DND-41 (cell line): ENCODE measurements at regions not wholly inside any gene's neighbourhood (a gene's known extent, or its start where the extent isn't known, plus 50 kb on each side); places are given as distances from the start of the nearest gene placed in this dataset.

ENCODE experiments used
- ATAC-seq: fragments of 200-7000 bp; cut with Tn5 transposase; 3 replicates; pipeline ENCODE4 v1.9.1; 2021; ENCODE audit warnings: low read depth; ENCODE audit not compliant: insufficient read depth
- DNase-seq: peaks from one replicate; pipeline ENCODE4 v3.0.0-alpha.2; 2020
- H2AFZ ChIP-seq: 2 replicates; pipeline ENCODE4 v1.6.0; 2012; ENCODE audit warnings: low read depth, low read length
- H3K27ac ChIP-seq: 2 replicates; pipeline ENCODE4 v1.5.1; 2012; ENCODE audit warnings: low read length, inconsistent platforms
- H3K27me3 ChIP-seq: fragments of 200-600 bp; sonication (generic); 2 replicates; pipeline ENCODE4 v1.6.0; 2012; ENCODE audit warnings: low read length, mild to moderate bottlenecking, inconsistent platforms; ENCODE audit not compliant: insufficient read depth, poor library complexity
- H3K36me3 ChIP-seq: 2 replicates; pipeline ENCODE4 v1.5.1; 2012; ENCODE audit warnings: low read length, inconsistent platforms; ENCODE audit not compliant: insufficient read depth
- H3K4me1 ChIP-seq: 2 replicates; pipeline ENCODE4 v1.5.1; 2012; ENCODE audit warnings: mild to moderate bottlenecking, low read length; ENCODE audit not compliant: insufficient read depth
- H3K4me2 ChIP-seq: 2 replicates; pipeline ENCODE4 v1.6.0; 2012; ENCODE audit warnings: mild to moderate bottlenecking, moderate library complexity, low read length, inconsistent platforms; ENCODE audit not compliant: insufficient read depth
- H3K4me3 ChIP-seq, 2 experiments: fragments of 200-600 bp in 1 of 2; shearing (Covaris generic) in 1 of 2; 2 replicates each; pipeline ENCODE4 v1.5.1; 2012 to 2016; ENCODE audit warnings: inconsistent platforms in 2 of 2, low read length in 2 of 2, mild to moderate bottlenecking in 2 of 2, low read depth in 1 of 2, moderate library complexity in 1 of 2
- H3K79me2 ChIP-seq: 2 replicates; pipeline ENCODE4 v1.6.0; 2012; ENCODE audit warnings: low read length, inconsistent platforms; ENCODE audit not compliant: insufficient read depth
- H3K9ac ChIP-seq: 2 replicates; pipeline ENCODE4 v1.6.0; 2012; ENCODE audit warnings: low read depth, mild to moderate bottlenecking, inconsistent platforms, low read length, moderate library complexity
- H3K9me3 ChIP-seq: 2 replicates; pipeline ENCODE4 v1.5.1; 2012; ENCODE audit warnings: low read length, moderate library complexity, mild to moderate bottlenecking, inconsistent platforms; ENCODE audit not compliant: insufficient read depth, severe bottlenecking
- H4K20me1 ChIP-seq: 2 replicates; pipeline ENCODE4 v1.6.0; 2012; ENCODE audit warnings: low read length; ENCODE audit not compliant: insufficient read depth
- CTCF ChIP-seq: IDR thresholded peaks from 2 replicates; pipeline ENCODE4 v1.5.1; 2012; ENCODE audit warnings: borderline replicate concordance, low read length, moderate library complexity, mild to moderate bottlenecking; ENCODE audit not compliant: poor library complexity, severe bottlenecking; ENCODE audit errors: extremely low read depth
- EZH2 ChIP-seq: IDR thresholded peaks from 3 replicates; pipeline ENCODE4 v1.6.1; 2012; ENCODE audit warnings: borderline replicate concordance, low read depth, mild to moderate bottlenecking, moderate library complexity, low read length, inconsistent platforms; ENCODE audit not compliant: severe bottlenecking

GRCh38 chr2:7780321-7780720, 863.1 kb downstream of the RNF144A start:
- Histone ChIP-seq H3K79me2 (no peaks in the 10 kb centered on the region), H3K9ac (no peak overlapping the region), H4K20me1 (no peaks in the 10 kb centered on the region), H3K27ac (no peak overlapping the region), H3K9me3 (no peaks in the 10 kb centered on the region), H3K27me3 (no peaks in the 10 kb centered on the region), H3K4me2 (no peak overlapping the region), H2AFZ (no peak overlapping the region), H3K36me3 (no peaks in the 10 kb centered on the region), H3K4me3 (no peak overlapping the region), H3K4me1 (no peaks in the 10 kb centered on the region)
- no peak for TF ChIP-seq CTCF
- TF ChIP-seq EZH2, result no peak
- DNase-seq (no peak), ATAC-seq (no peak)

DNA sequence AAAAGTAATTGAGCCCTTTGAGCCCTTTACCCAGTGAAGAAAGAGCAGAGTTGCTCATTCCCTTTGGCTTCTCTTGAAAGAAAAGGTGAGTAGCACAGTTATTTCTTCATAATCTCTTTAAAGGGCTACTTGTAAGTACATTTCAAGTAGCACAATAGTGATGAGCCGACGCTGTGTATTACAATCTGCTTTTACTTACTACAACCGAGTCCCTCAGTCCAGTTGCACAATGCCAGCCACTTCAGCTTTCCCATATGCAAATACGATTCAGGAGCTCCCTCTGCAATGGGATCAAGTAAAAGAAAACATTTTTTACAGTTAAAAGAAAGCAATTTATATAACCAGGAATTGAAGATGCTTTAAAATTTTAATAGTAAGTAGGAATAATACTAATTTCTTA, 868.5 kb downstream of the RNF144A start:
- TF ChIP-seq EZH2 (no peak), CTCF (no peak)
- Histone ChIP-seq H3K27me3 (no peaks in the 10 kb centered on the region), H3K4me3 (no peak overlapping the region), H3K4me2 (no peak overlapping the region), H3K79me2 (no peaks in the 10 kb centered on the region), H2AFZ (no peak overlapping the region), H3K36me3 (no peaks in the 10 kb centered on the region), H3K4me1 (no peaks in the 10 kb centered on the region), H3K9ac (no peak overlapping the region), H4K20me1 (no peaks in the 10 kb centered on the region), H3K9me3 (no peaks in the 10 kb centered on the region), H3K27ac (no peak overlapping the region)
- ATAC-seq (no peak), DNase-seq (no peak)

DNA sequence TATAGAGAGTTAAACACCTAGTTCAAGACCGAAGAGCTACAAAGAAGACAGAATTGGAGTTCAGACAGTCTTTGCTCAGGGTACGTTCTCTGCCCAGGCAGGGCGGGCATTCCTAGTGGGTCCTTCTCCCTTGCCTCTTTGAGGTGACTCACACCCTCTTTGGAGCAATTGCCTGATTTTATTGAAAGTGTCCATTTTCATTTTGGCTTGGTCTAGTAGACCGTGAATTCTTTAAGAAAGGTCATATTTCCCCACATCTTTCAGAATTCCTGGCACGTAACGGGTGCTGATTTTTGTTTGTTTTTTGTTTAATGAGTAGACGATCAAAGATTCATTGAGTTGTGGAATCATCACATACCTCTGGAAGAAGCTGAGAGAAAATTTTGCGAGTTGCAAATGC, 871.5 kb downstream of the RNF144A start:
- Histone ChIP-seq H3K27me3 (no peaks in the 10 kb centered on the region), H3K36me3 (no peaks in the 10 kb centered on the region), H2AFZ (no peak overlapping the region), H3K4me1 (no peaks in the 10 kb centered on the region), H3K27ac (no peak overlapping the region), H3K79me2 (no peaks in the 10 kb centered on the region), H3K9me3 (no peaks in the 10 kb centered on the region), H3K4me3 (no peak overlapping the region), H3K9ac (no peak overlapping the region), H4K20me1 (no peaks in the 10 kb centered on the region), H3K4me2 (no peak overlapping the region)
- TF ChIP-seq EZH2, result no peak
- no peak for TF ChIP-seq CTCF
- ATAC-seq (no peak), DNase-seq (no peak)
